ENCODE measurements at regions not wholly inside any gene's neighbourhood (a gene's known extent, or its start where the extent isn't known, plus 50 kb on each side); places are given as distances from the start of the nearest gene placed in this dataset.
"Not testable (repeated sequence)": the region's sequence is repeated elsewhere in the genome, so short reads cannot be mapped to it uniquely, and the experiment has no call there.

DNA sequence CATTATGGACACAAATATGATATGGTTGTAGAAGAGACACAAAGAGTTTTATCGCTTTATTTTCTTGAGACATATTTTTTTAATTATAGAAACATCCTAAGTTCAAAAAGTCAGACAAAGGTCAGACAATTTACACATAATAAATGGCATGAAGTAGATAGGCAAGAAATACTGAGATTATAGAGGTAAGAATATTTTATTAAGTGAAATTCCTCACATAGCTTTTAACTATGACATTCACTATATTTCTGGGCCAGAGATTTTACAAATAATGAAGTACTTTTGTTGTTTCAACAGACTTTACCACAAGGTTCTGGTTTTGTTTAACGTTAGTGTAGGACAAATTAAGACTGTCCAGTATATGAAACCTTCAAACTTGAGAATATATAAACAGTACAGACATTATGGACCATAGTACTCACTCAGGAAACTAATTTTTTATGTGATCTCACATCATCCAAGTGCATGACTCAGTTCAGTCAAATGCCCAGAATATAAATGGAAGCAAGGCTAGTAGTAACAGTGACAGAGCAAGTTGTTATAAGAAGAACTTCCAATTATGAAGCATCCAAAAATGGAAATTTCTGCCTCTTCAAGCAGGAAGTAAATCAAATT lies 394.8 kb downstream of the KCNJ2 start:
- intact Hi-C loops (cut with micrococcal nuclease): no loop called here

DNA sequence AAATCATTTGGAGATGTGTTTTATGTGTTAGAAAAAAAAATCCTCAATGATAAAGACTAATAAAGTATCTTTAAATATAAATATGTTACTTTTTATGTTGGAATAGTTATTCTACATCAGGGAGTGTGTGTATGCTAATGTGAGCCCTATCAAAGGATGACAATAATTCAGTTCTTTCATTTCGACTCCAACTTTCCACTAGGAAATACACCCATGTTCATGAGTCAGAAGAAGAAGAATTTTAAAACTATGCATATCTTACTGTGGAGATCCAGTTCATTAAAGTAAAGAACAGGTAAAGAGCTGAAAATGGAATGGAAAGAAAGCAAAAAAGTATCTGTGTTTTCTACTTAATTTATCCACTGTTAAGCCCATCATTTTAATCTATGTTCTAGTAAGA lies 399.8 kb downstream of the KCNJ2 start:
- intact Hi-C loops (cut with micrococcal nuclease): no loop called here

DNA sequence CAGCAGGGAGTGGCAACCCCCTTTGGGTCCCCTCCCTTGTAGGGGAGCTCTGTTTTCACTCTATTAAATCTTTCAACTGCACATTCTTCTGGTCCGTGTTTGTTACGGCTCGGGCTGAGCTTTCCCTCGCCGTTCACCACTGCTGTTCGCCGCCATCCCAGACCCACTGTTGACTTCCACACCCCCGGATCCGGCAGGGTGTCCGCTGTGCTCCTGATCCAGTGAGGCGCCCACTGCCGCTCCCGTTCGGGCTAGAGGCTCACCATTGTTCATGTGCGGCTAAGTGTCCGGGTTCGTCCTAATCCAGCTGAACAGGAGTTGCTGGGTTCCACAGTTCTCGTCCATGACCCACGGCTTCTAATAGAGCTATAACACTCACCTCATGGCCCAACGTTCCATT lies 408.1 kb downstream of the KCNJ2 start:
- intact Hi-C loops (cut with micrococcal nuclease): no loop called here

DNA sequence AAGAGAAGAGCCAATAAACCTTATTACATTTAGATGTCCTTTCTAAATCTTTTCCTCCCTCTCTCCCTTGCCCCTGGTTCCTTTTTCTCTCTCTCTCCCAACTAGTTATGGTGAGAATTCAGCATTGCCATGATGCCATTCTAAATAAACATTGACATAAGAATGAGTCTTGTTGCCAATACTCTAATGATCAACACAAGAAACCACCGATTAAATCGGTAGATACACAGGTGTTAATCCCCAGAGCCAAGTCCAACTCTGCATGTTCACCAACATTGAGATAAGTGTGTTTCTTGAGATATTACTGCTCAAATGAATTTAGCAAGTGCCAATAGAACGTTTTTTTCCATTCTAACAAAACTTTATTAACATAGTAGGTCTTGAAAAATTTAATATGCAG lies 412.1 kb downstream of the KCNJ2 start:
- intact Hi-C loops (cut with micrococcal nuclease): no loop called here

DNA sequence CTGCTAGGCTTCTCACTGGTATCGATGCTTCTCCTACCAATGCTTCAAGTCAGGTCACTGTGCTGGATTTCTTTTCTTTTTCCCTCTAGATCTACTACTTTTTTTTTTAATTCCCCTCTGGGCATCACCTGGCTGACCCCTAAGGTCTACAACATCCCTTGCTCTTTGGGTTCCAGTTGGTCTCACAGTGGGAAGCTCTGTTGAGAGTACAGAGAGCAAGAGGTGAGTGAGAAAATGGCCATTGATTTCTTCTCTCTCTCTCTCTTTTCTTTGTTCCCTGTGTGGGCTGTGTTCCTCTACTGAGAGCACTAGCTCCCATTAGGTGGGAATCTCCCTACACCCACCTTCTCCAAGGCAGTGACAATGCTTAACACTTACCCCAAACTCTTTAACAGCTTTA lies 413.4 kb downstream of the KCNJ2 start:
- intact Hi-C loops (cut with micrococcal nuclease): no loop called here

DNA sequence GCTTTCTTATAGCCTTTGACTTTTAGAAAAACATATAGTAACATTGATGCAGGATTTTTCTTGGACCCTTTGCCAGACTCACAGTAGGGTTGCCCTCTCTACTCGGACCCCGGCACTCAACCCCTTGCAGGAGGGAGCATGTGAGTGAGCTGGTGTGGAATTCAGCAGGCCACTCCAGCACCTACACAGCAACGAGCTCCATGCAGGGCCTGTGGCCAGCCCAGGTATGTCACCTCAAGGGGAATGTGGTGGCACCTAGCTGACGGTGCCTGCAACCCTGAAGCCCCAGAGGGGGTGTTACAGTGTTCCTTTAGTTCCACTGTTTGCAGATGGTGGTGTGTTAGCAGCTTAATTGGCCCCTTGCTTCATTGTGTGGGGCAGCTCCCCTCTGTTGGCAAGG lies 414.9 kb downstream of the KCNJ2 start:
- intact Hi-C loops (cut with micrococcal nuclease): no loop called here

DNA sequence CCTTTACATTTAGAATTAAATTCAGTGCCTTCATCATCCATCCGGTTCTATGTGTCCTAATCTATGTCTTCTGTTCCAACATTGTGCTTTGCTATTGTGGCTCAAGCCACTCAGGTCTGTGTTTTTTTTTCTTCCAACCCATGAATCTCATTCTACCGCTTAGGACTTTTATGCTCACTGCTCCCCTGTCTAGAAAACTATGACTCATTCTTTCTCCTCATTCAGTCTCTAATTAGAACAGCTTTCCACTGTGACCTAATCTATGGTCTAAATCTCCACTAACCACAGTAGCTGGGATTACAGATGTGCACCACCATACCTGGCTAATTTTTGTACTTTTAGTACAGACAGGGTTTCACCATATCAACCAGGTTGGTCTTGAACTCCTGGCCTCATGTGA lies 418.7 kb downstream of the KCNJ2 start:
- intact Hi-C loops (cut with micrococcal nuclease): no loop called here

DNA sequence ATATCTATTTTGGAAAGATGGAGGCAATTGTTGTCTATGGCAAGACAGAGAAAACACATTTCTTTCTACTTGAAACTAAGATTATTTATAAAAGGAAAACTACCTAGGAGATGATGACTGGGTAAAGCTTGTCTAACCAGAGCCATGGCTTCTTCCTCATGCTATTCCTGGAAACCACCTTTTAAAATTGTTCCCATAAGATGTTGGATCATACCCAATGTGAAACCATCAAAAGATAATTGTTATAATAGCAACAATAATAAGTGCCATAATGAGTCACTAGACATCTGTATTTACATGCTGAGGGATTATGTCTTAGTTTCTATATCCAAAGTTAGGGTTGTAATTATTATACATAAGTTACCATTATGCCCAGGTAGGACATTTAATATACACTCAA lies 428.4 kb downstream of the KCNJ2 start:
- intact Hi-C loops (cut with micrococcal nuclease): no loop called here

DNA sequence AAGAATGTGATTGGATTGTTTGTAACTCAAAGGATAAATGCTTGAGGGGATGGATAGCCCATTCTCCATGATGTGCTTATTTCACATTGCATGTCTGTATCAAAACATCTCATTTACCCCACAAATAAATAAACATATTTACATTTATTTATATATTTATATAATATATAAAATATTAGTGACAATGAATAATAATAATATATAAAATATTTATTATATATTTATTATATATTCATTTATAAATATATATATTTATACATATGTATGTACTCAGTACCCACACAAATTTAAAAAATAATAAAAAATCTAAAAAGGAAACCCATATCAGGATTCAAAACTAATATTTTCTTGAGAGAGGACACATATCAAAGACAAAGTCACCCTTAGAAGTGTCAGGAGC lies 429.9 kb downstream of the KCNJ2 start:
- intact Hi-C loops (cut with micrococcal nuclease): no loop called here

DNA sequence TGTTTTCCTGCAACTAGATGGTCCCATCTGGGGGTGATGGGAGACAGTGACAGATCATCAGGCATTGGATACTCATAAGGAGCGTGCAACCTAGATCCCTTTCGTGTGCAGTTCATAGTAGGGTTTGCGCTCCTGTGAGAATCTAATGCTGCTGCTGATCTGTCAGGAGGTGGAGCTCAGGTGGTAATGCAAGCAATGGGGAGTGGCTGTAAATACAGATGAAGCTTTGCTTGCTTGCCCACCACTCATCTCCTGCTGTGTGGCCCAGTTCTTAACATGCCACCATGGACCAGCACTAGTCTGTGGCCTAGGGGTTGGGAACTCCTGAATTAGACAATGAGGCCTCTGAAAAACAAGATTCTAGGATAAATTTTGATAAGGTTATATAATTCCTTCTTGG lies 430.6 kb downstream of the KCNJ2 start:
- intact Hi-C loops (cut with micrococcal nuclease): not testable (repeated sequence)

DNA sequence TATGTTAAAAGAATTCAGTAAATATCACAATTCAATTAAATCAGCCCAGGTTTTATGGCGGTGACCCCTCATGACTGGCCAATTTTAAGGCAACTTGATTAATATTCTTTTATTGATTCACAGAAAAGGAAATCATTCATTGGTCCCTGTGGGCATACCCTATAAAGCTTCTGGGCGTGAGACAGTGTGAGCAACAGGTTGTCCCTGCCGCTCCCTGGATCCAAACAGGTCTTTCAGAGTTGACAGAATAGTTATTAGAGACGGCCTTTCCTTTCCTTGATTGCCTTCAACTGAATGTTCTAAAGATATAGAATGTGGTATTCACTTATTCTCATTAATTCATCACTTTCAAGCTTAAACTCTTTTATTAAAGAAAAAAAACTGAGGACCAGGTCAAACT lies 433.9 kb downstream of the KCNJ2 start:
- intact Hi-C loops (cut with micrococcal nuclease): no loop called here

DNA sequence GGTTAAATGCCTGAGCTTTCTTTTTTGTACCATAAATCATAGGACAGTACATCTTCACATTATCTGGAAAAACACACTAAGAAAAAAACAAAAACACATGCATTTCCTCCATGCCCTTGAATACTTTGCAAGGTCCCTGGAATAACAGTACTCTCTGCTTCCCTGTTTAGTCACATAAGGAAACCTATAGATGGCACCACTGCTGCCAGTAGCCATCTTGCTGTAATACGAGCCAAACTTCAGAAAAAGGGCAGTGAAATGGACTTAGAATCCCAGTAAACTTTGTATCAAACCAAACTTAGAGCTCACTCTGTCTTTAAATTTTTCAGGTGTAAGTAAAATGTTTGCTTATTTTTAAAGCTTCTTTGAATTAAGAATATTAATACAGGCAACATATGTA lies 435.5 kb downstream of the KCNJ2 start:
- intact Hi-C loops (cut with micrococcal nuclease): no loop called here

DNA sequence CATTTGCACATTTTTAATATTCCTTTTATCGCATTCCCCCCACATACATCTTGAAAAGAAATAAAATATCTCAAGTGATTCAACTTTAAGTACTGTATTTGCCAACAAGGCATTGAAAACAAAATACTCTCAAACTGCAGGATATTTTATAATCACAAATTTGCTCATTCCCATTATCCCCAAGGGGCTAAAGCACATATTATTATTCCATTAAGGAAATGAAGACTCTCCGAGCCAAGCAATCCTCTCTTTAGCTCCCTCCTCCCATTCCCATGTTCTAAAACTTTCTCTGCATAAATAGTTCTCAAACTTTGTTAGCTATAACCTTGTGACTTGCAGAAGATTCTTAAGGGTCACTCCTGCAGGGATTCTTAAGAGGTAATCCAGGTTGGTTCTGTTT lies 436.8 kb downstream of the KCNJ2 start:
- intact Hi-C loops (cut with micrococcal nuclease): no loop called here

DNA sequence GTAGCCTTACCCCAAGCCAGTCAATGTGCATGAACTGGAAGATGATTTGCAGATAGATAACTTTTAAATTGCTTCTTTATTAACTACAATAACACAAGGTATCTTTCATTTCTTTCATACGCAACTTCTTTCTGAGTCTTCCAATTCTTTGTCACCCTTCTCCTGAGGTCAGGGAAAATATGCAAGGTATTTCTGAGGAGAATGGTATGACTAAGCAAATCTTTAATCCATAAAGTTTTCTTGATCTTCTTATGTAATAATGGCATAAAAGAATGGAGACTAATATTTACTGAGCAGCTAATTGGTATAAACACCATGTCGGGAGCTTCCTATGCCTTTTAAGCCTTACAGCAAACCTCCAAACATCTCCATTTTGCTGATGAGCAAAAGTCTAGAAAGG lies 438.9 kb downstream of the KCNJ2 start:
- intact Hi-C loops (cut with micrococcal nuclease): no loop called here

DNA sequence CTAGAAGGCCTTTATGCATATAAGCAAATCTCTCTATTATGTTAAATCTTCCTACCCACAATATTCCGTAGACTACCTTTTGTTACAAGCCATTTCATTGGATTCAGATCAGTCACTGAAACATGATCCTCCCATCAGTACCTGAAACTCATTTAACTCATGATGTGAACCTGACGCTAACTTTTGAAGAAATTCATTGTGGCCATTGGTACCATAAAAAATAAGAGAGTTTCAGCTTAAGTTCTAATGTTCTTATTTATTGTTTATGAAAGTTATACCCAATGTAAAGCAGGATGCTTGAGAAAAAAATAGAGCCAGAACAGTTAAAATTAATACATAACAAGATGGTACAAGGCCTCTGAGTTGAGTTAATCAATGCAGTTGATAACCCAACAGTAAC lies 439.6 kb downstream of the KCNJ2 start:
- intact Hi-C loops (cut with micrococcal nuclease): no loop called here

DNA sequence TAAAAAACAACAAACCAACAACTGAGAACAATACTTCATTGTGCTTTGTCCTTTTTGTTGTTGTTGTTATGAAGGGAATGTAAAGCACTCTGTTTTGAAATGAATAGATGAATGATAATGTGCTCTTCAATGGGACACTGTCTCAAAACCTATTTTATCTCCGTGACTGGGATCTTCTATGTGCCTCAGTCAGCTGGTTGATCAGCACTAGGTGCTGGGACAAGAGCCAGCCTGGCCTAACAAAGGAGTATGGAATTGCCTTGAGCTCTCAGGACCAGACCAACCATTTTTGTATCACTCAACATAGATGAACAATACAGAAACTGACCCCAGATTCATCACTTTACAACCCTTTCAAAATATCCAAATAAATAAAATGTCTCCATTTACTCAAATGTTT lies 440.2 kb downstream of the KCNJ2 start:
- intact Hi-C loops (cut with micrococcal nuclease): no loop called here

DNA sequence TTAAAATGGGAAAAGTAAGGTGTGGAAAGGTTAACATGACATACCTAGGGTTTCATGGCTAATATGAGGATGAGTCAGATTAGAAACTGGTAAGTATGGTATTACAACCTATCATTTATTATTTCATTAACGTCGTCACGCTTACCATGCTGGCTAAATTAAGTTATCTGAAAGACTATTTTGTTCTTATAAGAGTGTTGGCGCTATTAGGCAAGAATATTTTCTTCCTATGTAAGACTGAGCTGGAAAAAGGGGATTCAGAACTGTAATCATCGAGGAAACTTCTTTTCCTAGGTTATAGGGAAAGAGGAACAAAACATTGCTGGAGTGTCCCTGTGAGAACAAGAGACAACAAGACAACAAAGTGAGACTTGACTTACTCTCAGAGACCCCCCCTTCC lies 440.8 kb downstream of the KCNJ2 start:
- intact Hi-C loops (cut with micrococcal nuclease): no loop called here

DNA sequence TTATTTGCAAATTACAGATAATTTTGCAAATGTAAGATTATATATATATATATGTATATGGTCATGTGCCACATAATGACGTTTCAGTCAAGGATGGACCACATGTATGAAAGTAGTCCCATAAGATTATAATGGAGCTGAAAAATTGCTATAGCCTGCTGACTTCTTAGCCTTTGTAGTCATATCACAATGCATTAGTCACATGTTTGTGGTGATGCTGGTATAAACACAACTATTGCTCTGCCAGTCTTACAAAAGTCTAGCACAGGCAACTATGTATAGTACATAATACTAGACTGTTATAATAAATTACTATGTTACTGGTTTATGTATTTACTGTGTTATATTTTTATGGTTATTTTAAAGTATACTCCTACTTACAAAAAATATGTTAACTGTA lies 444.3 kb downstream of the KCNJ2 start:
- intact Hi-C loops (cut with micrococcal nuclease): no loop called here

DNA sequence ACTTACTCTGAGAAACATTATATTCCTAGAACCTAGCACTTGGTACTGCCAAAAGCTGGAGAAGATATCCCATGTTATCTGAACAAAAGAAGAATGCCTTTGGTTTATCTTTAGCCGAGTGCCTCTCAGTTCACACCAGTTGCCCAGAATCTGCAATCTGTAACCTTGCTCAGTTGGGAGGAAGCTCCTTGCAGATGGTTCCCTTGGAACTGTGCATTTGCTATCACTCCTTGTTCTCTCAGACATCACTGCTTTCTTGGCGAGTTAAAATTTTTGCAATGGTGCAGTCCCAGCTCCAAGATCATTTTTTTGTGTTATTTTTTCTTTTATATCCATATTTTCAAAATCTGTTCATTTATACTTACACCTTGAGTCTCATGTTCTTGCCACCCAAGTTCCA lies 446.5 kb downstream of the KCNJ2 start:
- intact Hi-C loops (cut with micrococcal nuclease): no loop called here

DNA sequence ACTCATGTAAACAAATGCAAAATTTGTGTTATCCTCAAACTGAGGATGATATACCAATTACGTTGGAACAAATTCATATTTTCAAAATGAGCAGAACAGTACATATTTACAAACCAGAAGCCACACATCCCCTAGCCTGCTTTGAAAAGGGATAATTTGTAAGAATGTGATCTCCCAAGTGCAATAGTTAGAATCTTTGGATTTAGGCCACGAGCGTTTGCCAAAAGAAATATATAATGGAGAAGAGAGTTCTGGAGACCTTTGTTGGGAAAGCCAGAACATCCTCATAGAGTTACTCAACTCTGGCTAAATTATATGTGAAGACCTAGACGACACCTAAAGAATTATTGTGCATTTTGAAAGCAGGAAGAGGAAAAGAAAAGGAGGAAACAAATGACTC lies 449.3 kb downstream of the KCNJ2 start:
- intact Hi-C loops (cut with micrococcal nuclease): no loop called here

DNA sequence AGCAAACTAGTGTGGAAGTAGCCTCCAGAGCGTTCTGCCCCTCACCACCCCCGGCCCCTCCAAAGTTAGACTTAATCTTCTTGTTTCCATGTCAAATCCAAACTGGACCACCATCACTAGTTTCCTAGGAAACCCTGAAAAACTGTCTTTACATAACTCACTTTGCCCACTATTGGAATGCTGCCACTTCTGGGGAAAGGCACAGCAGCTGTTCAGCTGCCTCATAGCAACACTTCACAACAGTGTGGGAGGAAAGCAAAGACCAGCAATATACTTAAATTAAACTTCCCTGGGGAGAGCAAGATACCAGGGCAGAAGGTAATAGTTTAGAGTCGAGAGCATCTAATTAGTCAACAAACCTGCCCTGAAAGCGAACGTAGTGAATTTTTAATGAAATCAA lies 452.2 kb downstream of the KCNJ2 start:
- intact Hi-C loops (cut with micrococcal nuclease): loop anchor here (5.0 kb wide), 1 partner anchor 1054 kb away; no protein-coding TSS in a partner anchor

DNA sequence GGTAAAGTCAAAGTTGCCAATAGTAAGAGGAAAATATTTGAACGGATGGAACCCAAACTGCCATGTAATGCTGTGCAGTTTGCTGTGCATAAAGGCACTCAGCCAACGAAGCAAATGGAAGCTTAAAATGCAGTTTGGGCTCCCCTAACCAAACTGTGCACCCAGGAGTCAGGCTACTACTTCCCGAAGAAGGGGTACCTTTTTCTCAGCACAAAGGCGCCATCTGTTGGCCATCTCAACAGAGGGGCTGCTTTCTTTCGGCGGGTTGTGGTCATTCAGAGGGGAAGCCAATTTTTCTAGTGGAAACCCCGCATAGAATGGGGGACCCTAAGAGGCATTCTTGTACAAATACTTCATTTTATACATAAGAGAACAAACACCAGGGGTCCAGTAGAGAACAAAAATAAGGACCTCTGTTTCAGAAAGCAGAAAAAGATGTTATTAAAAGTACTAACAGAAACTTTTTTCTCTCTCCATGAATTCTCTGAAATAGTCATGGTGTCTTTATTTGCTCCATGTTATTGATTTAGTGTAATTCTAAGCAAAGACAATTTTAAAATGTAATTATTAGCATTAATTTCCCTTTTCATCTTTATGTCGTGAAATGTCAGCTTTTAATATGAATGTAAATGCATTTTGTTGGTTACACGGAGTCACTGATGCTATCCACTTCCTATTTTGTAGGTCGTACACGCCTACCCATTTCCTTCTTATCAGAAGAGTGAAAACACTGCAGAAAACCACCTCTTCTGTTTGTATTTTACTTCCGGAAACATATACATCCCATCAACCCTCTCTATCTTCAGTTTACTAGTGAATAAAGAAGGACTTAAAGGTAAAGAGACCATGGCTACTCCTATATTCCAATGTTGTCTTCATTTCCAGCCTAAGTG lies 453.3 kb downstream of the KCNJ2 start:
- intact Hi-C loops (cut with micrococcal nuclease): loop anchor here (5.0 kb wide), 1 partner anchor 1055 kb away; no protein-coding TSS in a partner anchor

DNA sequence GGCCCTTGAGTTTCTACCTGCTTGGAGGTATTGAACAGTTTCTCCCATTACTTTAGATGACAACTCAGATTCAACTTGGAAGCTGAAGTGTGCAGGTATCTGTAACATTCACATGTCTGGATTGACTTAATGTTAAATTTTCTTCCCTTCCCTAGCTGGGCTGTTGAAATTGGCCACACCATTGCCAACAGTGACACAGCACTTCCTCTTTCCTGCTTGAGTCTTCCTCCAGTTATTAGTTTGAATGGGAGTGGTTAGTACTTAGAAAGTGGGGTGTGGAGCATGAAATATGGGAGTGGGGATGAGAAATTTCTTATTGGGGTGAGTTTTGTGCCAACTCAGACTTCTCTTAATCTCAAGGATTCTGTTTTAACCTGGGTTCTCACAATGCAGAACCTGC lies 454.9 kb downstream of the KCNJ2 start:
- intact Hi-C loops (cut with micrococcal nuclease): loop anchor here (5.0 kb wide), 1 partner anchor 1057 kb away; no protein-coding TSS in a partner anchor
